Right lobe of liver (tissue), 6 donors: ENCODE measurements at regions not wholly inside any gene's neighbourhood (a gene's known extent, or its start where the extent isn't known, plus 50 kb on each side); places are given as distances from the start of the nearest gene placed in this dataset.
A peak's percentile ranks its signal among the peaks of the same experiment; 100 is the strongest.

Experiments used
- ATAC-seq, 4 donors: fragments of 200-7000 bp; cut with Tn5 transposase; one replicate each; pipeline ENCODE4 v1.9.1; 2020; ENCODE audit warnings: mild to moderate bottlenecking in 4 of 4, moderate library complexity in 4 of 4
- DNase-seq, 3 donors: peaks; one replicate each; pipeline ENCODE4 v3.0.0-alpha.2; 2020
- H3K27ac ChIP-seq, 3 donors: fragments of 200-600 bp; one replicate each; pipeline ENCODE4 v1.8.0; 2022
- H3K27me3 ChIP-seq, 2 donors: fragments of 200-600 bp; one replicate each; pipeline ENCODE4 v1.8.0; 2022
- H3K36me3 ChIP-seq, 4 donors: fragments of 200-600 bp; sonication (generic) in 1 of 4; one replicate each; pipeline versions ENCODE4 v1.5.1 to v1.8.0; 2017 to 2022; ENCODE audit warnings: control low read depth in 1 of 4
- H3K4me1 ChIP-seq, 4 donors: fragments of 200-600 bp; sonication (generic) in 1 of 4; one replicate each; pipeline versions ENCODE4 v1.5.1 to v1.8.0; 2017 to 2022; ENCODE audit warnings: control low read depth in 1 of 4
- H3K4me3 ChIP-seq, 3 donors: fragments of 200-600 bp; one replicate each; pipeline ENCODE4 v1.8.0; 2022
- H3K9me3 ChIP-seq, 4 donors: fragments of 200-600 bp; sonication (generic) in 1 of 4; one replicate each; pipeline versions ENCODE4 v1.5.1 to v1.8.0; 2017 to 2022; ENCODE audit warnings: control low read depth in 1 of 4
- POLR2A ChIP-seq: fragments of 450-650 bp; IDR thresholded peaks from one replicate; pipeline ENCODE4 v1.6.1; 2017; ENCODE audit warnings: antibody characterized with exemption, mild to moderate bottlenecking
- WGBS: methylation state at CpG from one replicate; pipeline ENCODE4 v1.1.6; 2018; ENCODE audit warnings: low coverage, low lambda C conversion rate; ENCODE audit not compliant: insufficient coverage; ENCODE audit errors: missing lambda C conversion rate; 5-methylcytosine and 5-hydroxymethylcytosine counted together
- intact Hi-C, 2 donors: fragments of 100-400 bp; cut with DNase I; formaldehyde crosslinking; loops; one replicate each; pipeline versions ENCODE4 v1.11.2 to v1.14.1; 2022
- TF ChIP-seq, protein P1 (sequence below), 4 donors: fragments of 200-600 bp in 3 of 4; fragments of 450-650 bp in 1 of 4; IDR thresholded peaks; one replicate each; pipeline versions ENCODE4 v1.5.1 to v1.8.0; 2016 to 2022; ENCODE audit warnings: antibody characterized with exemption in 4 of 4, mild to moderate bottlenecking in 2 of 4
- donor health status: DM: no; HTN: yes; CAD: no.
- donor health status: DM: no; HTN: no; CAD: no.
- donor health status: DM: no; HTN: no; CAD: no.
- donor health status: DM: no; HTN: yes; CAD: no.
- donor health status: DM: no; HTN: yes; CAD: no.

DNA sequence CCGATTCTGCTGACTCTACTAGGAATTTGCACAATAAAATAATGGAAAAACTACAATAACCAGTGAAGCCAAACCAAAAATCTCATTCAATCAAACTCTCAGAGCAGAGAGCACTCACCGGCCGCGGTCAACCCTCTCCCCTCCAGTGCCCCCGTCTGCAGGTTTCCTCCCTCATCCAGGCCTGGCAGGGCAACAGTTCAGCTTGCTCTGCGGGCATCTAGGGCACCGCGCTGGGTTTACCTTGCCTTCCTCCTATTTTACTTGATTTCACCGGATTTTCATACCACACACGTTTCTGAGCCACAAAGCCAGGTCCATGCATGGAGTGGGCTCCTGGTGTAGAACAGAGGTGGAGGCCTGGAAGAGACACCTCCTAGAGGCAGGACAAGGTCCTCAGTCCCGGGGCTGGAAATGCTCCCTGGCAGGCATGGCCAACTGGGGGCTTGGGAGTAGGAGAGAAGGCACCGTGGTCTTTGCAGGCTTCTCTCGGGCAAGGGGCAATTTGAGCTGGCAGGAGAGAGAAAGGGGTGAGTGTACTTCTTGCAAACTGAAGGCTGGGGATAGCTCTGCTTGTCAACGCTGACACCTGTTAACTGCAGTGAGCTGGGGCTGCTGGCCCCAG is 938.4 kb downstream of the BRD1 start:
- no peak overlapping the region for H3K27ac ChIP-seq
- 77% methylated on average over 11 of the region's 14 CpGs for WGBS
- peak in 1 of 3 donors; percentile 37 for DNase-seq
- TF ChIP-seq POLR2A: no peak
- TF ChIP-seq, protein P1, sequence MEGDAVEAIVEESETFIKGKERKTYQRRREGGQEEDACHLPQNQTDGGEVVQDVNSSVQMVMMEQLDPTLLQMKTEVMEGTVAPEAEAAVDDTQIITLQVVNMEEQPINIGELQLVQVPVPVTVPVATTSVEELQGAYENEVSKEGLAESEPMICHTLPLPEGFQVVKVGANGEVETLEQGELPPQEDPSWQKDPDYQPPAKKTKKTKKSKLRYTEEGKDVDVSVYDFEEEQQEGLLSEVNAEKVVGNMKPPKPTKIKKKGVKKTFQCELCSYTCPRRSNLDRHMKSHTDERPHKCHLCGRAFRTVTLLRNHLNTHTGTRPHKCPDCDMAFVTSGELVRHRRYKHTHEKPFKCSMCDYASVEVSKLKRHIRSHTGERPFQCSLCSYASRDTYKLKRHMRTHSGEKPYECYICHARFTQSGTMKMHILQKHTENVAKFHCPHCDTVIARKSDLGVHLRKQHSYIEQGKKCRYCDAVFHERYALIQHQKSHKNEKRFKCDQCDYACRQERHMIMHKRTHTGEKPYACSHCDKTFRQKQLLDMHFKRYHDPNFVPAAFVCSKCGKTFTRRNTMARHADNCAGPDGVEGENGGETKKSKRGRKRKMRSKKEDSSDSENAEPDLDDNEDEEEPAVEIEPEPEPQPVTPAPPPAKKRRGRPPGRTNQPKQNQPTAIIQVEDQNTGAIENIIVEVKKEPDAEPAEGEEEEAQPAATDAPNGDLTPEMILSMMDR (IDR thresholded peaks at IDR 0.05): no peak
- ATAC-seq: no peak
- H3K9me3 ChIP-seq: no peaks in the 10 kb centered on the region
- intact Hi-C loops: loop anchor here in 1 of 2 donors (10.0 kb wide), 1 partner anchor 1265 kb away; no protein-coding TSS in a partner anchor
- H3K36me3 ChIP-seq: no peaks in the 10 kb centered on the region
- no peak overlapping the region for H3K4me3 ChIP-seq
- H3K4me1 ChIP-seq: no peaks in the 10 kb centered on the region
- H3K27me3 ChIP-seq: no peaks in the 10 kb centered on the region

DNA sequence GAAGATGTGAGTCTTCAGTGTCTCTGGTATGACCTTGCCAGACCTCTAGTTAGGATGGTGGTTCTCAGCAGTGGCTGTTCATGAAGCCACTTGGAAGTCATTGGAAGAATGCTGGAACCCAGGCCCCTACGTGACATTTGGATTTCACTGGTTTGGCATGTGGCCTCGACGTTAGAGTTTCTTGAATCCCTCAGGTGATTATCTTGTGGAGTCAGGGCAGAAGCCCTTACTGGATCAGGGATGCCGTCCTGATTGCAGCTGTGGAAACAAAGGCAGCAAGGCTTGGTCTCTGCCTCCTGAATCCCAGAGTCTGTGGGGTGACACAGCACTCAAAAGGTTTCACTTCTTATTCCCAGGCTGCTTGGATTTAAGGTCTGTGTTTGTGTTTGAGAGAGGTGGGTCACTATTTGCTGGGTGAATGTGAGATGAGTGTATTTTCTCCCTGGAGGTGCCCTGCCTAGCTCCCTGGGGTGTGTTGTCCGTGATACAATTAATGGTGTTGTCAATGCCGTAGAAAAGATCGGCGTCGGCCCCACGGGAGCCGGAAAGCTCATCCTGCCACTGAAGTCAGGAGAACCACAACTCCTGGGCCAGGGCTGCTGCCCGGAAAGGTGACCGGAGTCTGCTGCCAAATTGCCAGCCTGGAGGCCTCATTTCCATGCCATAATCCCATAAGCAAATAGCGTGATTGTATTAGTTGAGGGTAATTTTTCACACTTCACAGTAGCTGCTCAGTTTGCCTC is 939.0 kb downstream of the BRD1 start:
- ATAC-seq (no peak), DNase-seq (peak in 1 of 3 donors; percentile 37)
- intact Hi-C loops: loop anchor here in 1 of 2 donors (10.0 kb wide), 1 partner anchor 1264 kb away; no protein-coding TSS in a partner anchor
- WGBS: 56% methylated on average over 7 of the region's 14 CpGs
- H3K4me1 ChIP-seq: no peaks in the 10 kb centered on the region
- no peak overlapping the region for H3K27ac ChIP-seq
- no peaks in the 10 kb centered on the region for H3K27me3 ChIP-seq
- H3K4me3 ChIP-seq: no peak overlapping the region
- no peaks in the 10 kb centered on the region for H3K9me3 ChIP-seq
- H3K36me3 ChIP-seq: no peaks in the 10 kb centered on the region
- TF ChIP-seq, protein P1 (IDR thresholded peaks at IDR 0.05): no peak
- no peak for TF ChIP-seq POLR2A

DNA sequence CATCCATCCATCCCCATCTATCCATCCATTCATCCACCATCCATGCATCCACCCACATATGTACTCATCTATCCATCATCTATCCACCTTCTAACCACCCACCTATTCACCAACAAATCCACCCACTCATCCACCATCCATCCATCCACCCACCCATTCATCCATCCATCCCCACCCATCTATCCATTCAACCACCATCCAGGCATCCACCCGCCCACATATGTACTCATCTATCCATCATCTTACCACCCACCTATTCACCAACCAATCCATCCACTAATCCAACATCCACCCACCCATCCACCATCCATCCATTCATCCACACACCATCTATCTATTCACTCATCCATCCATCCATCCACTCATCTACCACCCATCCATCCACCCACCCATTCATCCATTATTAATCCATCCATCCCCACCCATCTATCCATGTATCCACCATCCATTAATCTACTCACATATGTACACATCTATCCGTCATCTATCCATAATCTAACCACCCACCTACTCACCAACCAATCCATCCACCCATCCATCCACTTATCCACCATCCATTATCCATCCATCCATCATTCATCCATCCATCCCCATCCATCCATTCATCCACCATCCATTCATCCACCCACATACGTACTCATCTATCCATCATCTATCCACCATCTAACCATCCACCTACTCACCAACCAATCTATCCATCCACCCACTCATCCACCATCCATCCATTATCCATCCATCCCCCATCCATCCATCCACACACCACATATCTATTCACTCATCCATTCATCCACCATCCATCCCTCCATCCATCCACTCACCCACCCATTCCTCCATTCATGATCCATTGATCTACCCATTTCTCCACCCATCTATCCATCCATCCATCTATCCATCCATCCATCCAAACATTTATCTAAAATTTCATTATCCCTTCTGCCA is 940.0 kb downstream of the BRD1 start:
- 75% methylated on average over 3 of the region's 3 CpGs for WGBS

More for the DNA sequence above, 940.0 kb downstream of the BRD1 start:
- intact Hi-C loops: loop anchor here in 1 of 2 donors (10.0 kb wide), 1 partner anchor 1263 kb away; no protein-coding TSS in a partner anchor
- no peak overlapping the region for H3K27ac ChIP-seq
- no peaks in the 10 kb centered on the region for H3K36me3 ChIP-seq
- no peak for ATAC-seq
- no peaks in the 10 kb centered on the region for H3K9me3 ChIP-seq
- H3K27me3 ChIP-seq: no peaks in the 10 kb centered on the region
- no peak for TF ChIP-seq POLR2A
- TF ChIP-seq, protein P1 (IDR thresholded peaks at IDR 0.05): no peak
- DNase-seq: no peak
- H3K4me1 ChIP-seq: no peaks in the 10 kb centered on the region
- no peak overlapping the region for H3K4me3 ChIP-seq
